CD14-positive monocyte (primary cell): ENCODE measurements at regions not wholly inside any gene's neighbourhood (a gene's known extent, or its start where the extent isn't known, plus 50 kb on each side); places are given as distances from the start of the nearest gene placed in this dataset.

Experiments
- DNase-seq, 3 donors: peaks; one replicate each; pipeline ENCODE4 v3.0.0-alpha.2; 2011 to 2022
- H2AFZ ChIP-seq: 2 replicates; pipeline ENCODE4 v1.6.0; 2012; ENCODE audit warnings: mild to moderate bottlenecking, low read depth, low read length, inconsistent platforms; ENCODE audit not compliant: insufficient read depth, poor library complexity, severe bottlenecking
- H3K27ac ChIP-seq, 2 donors: 1 replicate in 1 of 2; 2 replicates in 1 of 2; pipeline ENCODE4 v1.5.1; 2012 to 2013; ENCODE audit warnings: low read length in 2 of 2, control low read depth in 1 of 2, inconsistent platforms in 1 of 2, low read depth in 1 of 2, mild to moderate bottlenecking in 1 of 2
- H3K27me3 ChIP-seq, 2 donors: one replicate each; pipeline versions ENCODE4 v1.6.0 to v1.6.1; 2011 to 2013; ENCODE audit warnings: low read length in 2 of 2; ENCODE audit not compliant: control insufficient read depth in 2 of 2, insufficient read depth in 2 of 2
- H3K36me3 ChIP-seq, 2 donors: replicated peaks in 1 of 2; 1 replicate in 1 of 2; 2 replicates in 1 of 2; pipeline versions ENCODE4 v1.5.1 to v1.6.1; 2012 to 2013; ENCODE audit warnings: low read length in 2 of 2, control low read depth in 1 of 2, inconsistent platforms in 1 of 2, mild to moderate bottlenecking in 1 of 2; ENCODE audit not compliant: insufficient read depth in 2 of 2, control insufficient read depth in 1 of 2
- H3K4me1 ChIP-seq, 2 donors: 1 replicate in 1 of 2; 2 replicates in 1 of 2; pipeline versions ENCODE4 v1.5.1 to v1.6.1; 2012 to 2013; ENCODE audit warnings: low read length in 2 of 2, control low read depth in 1 of 2, inconsistent platforms in 1 of 2, mild to moderate bottlenecking in 1 of 2, moderate library complexity in 1 of 2; ENCODE audit not compliant: insufficient read depth in 2 of 2, control insufficient read depth in 1 of 2
- H3K4me2 ChIP-seq: replicated peaks from 2 replicates; pipeline ENCODE3; 2012; ENCODE audit warnings: low read length, moderate library complexity, mild to moderate bottlenecking; ENCODE audit not compliant: poor library complexity, severe bottlenecking; ENCODE audit errors: extremely low read depth
- H3K4me3 ChIP-seq, 3 experiments: fragments of 200-600 bp in 1 of 3; sonication (generic) in 1 of 3; replicated peaks in 1 of 3; 1 replicate in 2 of 3; 2 replicates in 1 of 3; pipeline ENCODE4 v1.5.1; 2011 to 2013; ENCODE audit warnings: low read length in 3 of 3, mild to moderate bottlenecking in 3 of 3, control low read depth in 2 of 3, low read depth in 2 of 3, inconsistent platforms in 1 of 3, moderate library complexity in 1 of 3
- H3K79me2 ChIP-seq: 2 replicates; pipeline ENCODE4 v1.6.0; 2012; ENCODE audit warnings: mild to moderate bottlenecking, control low read depth, inconsistent platforms, low read length, moderate library complexity; ENCODE audit not compliant: insufficient read depth
- H3K9ac ChIP-seq: 2 replicates; pipeline ENCODE4 v1.6.0; 2017; ENCODE audit warnings: low read length, mild to moderate bottlenecking; ENCODE audit not compliant: insufficient read depth, poor library complexity, severe bottlenecking
- H3K9me3 ChIP-seq, 2 donors: replicated peaks in 1 of 2; 1 replicate in 1 of 2; 2 replicates in 1 of 2; pipeline versions ENCODE4 v1.5.1 to v1.6.1; 2012 to 2013; ENCODE audit warnings: low read length in 2 of 2, control low read depth in 1 of 2; ENCODE audit not compliant: control insufficient read depth in 1 of 2, insufficient read depth in 1 of 2
- H4K20me1 ChIP-seq: 2 replicates; pipeline ENCODE4 v1.6.0; 2012; ENCODE audit warnings: mild to moderate bottlenecking, low read length, control low read depth, moderate library complexity; ENCODE audit not compliant: insufficient read depth
- H3K27ac Mint-ChIP-seq, 7 donors: one replicate each; pipeline ENCODE4 v1.8.0; 2020; ENCODE audit warnings: mild to moderate bottlenecking in 7 of 7, mixed read lengths in 7 of 7, moderate library complexity in 6 of 7, inconsistent platforms in 2 of 7
- H3K27me3 Mint-ChIP-seq, 3 donors: one replicate each; pipeline ENCODE4 v1.8.0; 2021 to 2022; ENCODE audit warnings: low read depth in 3 of 3, mild to moderate bottlenecking in 3 of 3, mixed read lengths in 3 of 3, moderate library complexity in 3 of 3, inconsistent platforms in 1 of 3
- H3K36me3 Mint-ChIP-seq, 2 donors: one replicate each; pipeline ENCODE4 v1.8.0; 2020; ENCODE audit warnings: mixed read lengths in 2 of 2, inconsistent platforms in 1 of 2, mild to moderate bottlenecking in 1 of 2
- H3K4me1 Mint-ChIP-seq: one replicate; pipeline ENCODE4 v1.8.0; 2020; ENCODE audit warnings: mild to moderate bottlenecking, mixed read lengths
- H3K4me3 Mint-ChIP-seq, 2 donors: one replicate each; pipeline ENCODE4 v1.8.0; 2020; ENCODE audit warnings: mild to moderate bottlenecking in 2 of 2, mixed read lengths in 2 of 2, moderate library complexity in 1 of 2
- H3K9me3 Mint-ChIP-seq, 7 donors: one replicate each; pipeline ENCODE4 v1.8.0; 2020 to 2022; ENCODE audit warnings: mixed read lengths in 7 of 7, mild to moderate bottlenecking in 6 of 7, moderate library complexity in 6 of 7, inconsistent platforms in 2 of 7
- CTCF ChIP-seq: fragments of 200-600 bp; IDR thresholded peaks from one replicate; pipeline ENCODE4 v1.8.0; 2022; ENCODE audit warnings: antibody characterized with exemption, mild to moderate bottlenecking
- WGBS: methylation state at CpG from one replicate; pipeline ENCODE4 v1.1.5; 2013; ENCODE audit warnings: missing lambda C conversion rate; ENCODE audit not compliant: insufficient coverage; 5-methylcytosine and 5-hydroxymethylcytosine counted together
- intact Hi-C, 2 donors: fragments of 100-400 bp; cut with micrococcal nuclease; formaldehyde crosslinking; loops; one replicate each; pipeline versions ENCODE4 v1.15.0 to v1.15.1; 2023

GRCh38 chr11:11747570-11747969 lies 94.2 kb upstream of the USP47 start:
- peaks cover 3 to 14% (median 6%) of the 10 kb centered on the region in 3 donors for H3K27me3 Mint-ChIP-seq
- intact Hi-C loops: no loop called here
- H3K27ac Mint-ChIP-seq: no peak overlapping the region

GRCh38 chr11:11746449-11746848 lies 95.3 kb upstream of the USP47 start:
- H3K27ac Mint-ChIP-seq: no peak overlapping the region
- no peaks in the 10 kb centered on the region for H3K4me1 Mint-ChIP-seq
- no peak overlapping the region for H3K4me3 Mint-ChIP-seq
- H3K36me3 Mint-ChIP-seq: no peaks in the 10 kb centered on the region
- H3K79me2 ChIP-seq: no peaks in the 10 kb centered on the region
- no peak for DNase-seq
- H3K4me3 ChIP-seq: no peak overlapping the region
- no peaks in the 10 kb centered on the region for H3K9me3 ChIP-seq
- no peak for TF ChIP-seq CTCF
- peaks cover 0 to 6% (median 0%) of the 10 kb centered on the region in 7 donors for H3K9me3 Mint-ChIP-seq
- no peaks in the 10 kb centered on the region for H3K4me1 ChIP-seq
- intact Hi-C loops: no loop called here
- H3K9ac ChIP-seq: no peak overlapping the region
- H3K36me3 ChIP-seq: no peaks in the 10 kb centered on the region
- no CpG with 5 or more reads among the region's 1 CpG for WGBS
- no peak overlapping the region for H2AFZ ChIP-seq
- H3K27me3 ChIP-seq: no peaks in the 10 kb centered on the region
- no peak overlapping the region for H3K4me2 ChIP-seq
- no peaks in the 10 kb centered on the region for H4K20me1 ChIP-seq
- no peak overlapping the region for H3K27ac ChIP-seq
- H3K27me3 Mint-ChIP-seq: peaks cover 3 to 16% (median 6%) of the 10 kb centered on the region in 3 donors

More at GRCh38 chr11:11747570-11747969, 94.2 kb upstream of the USP47 start:
- Histone ChIP-seq H3K9ac (no peak overlapping the region), H3K27ac (no peak overlapping the region), H2AFZ (no peak overlapping the region), H4K20me1 (no peaks in the 10 kb centered on the region), H3K27me3 (no peaks in the 10 kb centered on the region), H3K4me1 (no peaks in the 10 kb centered on the region), H3K9me3 (no peaks in the 10 kb centered on the region), H3K36me3 (no peaks in the 10 kb centered on the region), H3K4me2 (no peak overlapping the region), H3K79me2 (no peaks in the 10 kb centered on the region), H3K4me3 (no peak overlapping the region)
- no peaks in the 10 kb centered on the region for H3K36me3 Mint-ChIP-seq
- peaks cover 0 to 6% (median 0%) of the 10 kb centered on the region in 7 donors for H3K9me3 Mint-ChIP-seq
- TF ChIP-seq CTCF: no peak
- H3K4me3 Mint-ChIP-seq: no peak overlapping the region
- no peaks in the 10 kb centered on the region for H3K4me1 Mint-ChIP-seq
- no peak for DNase-seq
- no CpG with 5 or more reads among the region's 1 CpG for WGBS
